Kidney epithelial cell (primary cell): ENCODE measurements at regions not wholly inside any gene's neighbourhood (a gene's known extent, or its start where the extent isn't known, plus 50 kb on each side); places are given as distances from the start of the nearest gene placed in this dataset.

Experiments
- DNase-seq: peaks from one replicate; pipeline ENCODE4 v3.0.0-alpha.2; 2010; ENCODE audit warnings: low read depth
- H3K27me3 ChIP-seq: 2 replicates; pipeline ENCODE4 v1.6.0; 2011; ENCODE audit warnings: low read length; ENCODE audit not compliant: control insufficient read depth, insufficient read depth
- H3K36me3 ChIP-seq: 2 replicates; pipeline ENCODE4 v1.5.1; 2011; ENCODE audit warnings: low read length; ENCODE audit not compliant: control insufficient read depth, insufficient read depth
- H3K4me3 ChIP-seq: 2 replicates; pipeline ENCODE4 v1.5.1; 2011; ENCODE audit warnings: low read depth, mild to moderate bottlenecking, control low read depth, low read length
- CTCF ChIP-seq: IDR thresholded peaks from 2 replicates; pipeline ENCODE4 v1.5.1; 2011; ENCODE audit warnings: mild to moderate bottlenecking, moderate library complexity, low read length, control low read depth, inconsistent platforms; ENCODE audit not compliant: insufficient read depth, poor library complexity, severe bottlenecking

- H3K4me3 ChIP-seq, result no peak overlapping the region
- H3K36me3 ChIP-seq, result no peaks in the 10 kb centered on the region
- H3K27me3 ChIP-seq, result no peaks in the 10 kb centered on the region
- DNase-seq, result no peak
- TF ChIP-seq CTCF, result no peak
Measured at GRCh38 chr1:115426231-115426771, 88.3 kb upstream of the NGF start.

- Histone ChIP-seq H3K36me3 (no peaks in the 10 kb centered on the region), H3K27me3 (no peaks in the 10 kb centered on the region), H3K4me3 (no peak overlapping the region)
- no peak for TF ChIP-seq CTCF
- no peak for DNase-seq
Measured at GRCh38 chr1:115425442-115425841, 87.4 kb upstream of the NGF start.

- H3K36me3 ChIP-seq, result no peaks in the 10 kb centered on the region
- no peak overlapping the region for H3K4me3 ChIP-seq
- DNase-seq, result no peak
- no peaks in the 10 kb centered on the region for H3K27me3 ChIP-seq
- TF ChIP-seq CTCF, result no peak
Measured at GRCh38 chr1:115423776-115424175, 85.7 kb upstream of the NGF start.

- DNase-seq, result no peak
- H3K27me3 ChIP-seq, result no peaks in the 10 kb centered on the region
- H3K4me3 ChIP-seq, result no peak overlapping the region
- H3K36me3 ChIP-seq, result no peaks in the 10 kb centered on the region
- no peak for TF ChIP-seq CTCF
Measured at GRCh38 chr1:115419571-115419970, 81.5 kb upstream of the NGF start.

- Histone ChIP-seq H3K36me3 (no peaks in the 10 kb centered on the region), H3K4me3 (no peak overlapping the region), H3K27me3 (no peaks in the 10 kb centered on the region)
- no peak for TF ChIP-seq CTCF
- no peak for DNase-seq
Measured at GRCh38 chr1:115413621-115414020, 75.6 kb upstream of the NGF start.

GRCh38 chr1:115413208-115413607, 75.2 kb upstream of the NGF start:
- no peak for TF ChIP-seq CTCF
- H3K36me3 ChIP-seq, result no peaks in the 10 kb centered on the region
- no peak for DNase-seq
- H3K27me3 ChIP-seq, result no peaks in the 10 kb centered on the region
- no peak overlapping the region for H3K4me3 ChIP-seq
